ENCODE measurements at regions not wholly inside any gene's neighbourhood (a gene's known extent, or its start where the extent isn't known, plus 50 kb on each side); places are given as distances from the start of the nearest gene placed in this dataset.

DNA sequence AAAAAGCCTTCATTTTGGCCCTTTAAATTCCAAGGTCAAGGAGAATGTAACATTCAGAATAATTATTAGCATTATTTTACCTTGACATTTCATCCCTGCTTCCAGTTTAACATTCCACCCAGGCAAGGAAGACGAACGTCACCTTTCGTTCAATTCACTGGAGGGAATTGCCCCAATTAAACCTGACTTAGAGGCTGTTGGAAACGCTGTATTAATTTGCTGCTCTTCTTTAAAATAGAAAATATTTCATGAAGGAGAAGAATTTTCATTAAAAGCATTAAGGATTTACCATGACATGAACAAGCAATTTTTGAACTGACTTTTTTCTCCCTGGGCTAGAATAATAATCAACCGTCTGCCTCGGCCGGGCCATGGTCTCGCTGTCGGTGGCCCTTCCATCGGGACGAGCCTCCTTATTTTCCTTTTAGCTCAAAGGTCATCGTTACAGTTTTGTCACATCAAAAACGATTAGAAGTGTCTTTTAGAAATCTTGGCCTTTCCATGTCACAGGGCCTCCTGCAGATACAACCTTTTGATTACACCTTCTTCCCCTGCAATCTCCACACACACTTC lies 282.9 kb upstream of the SOX4 start:
- TF ChIP-seq, protein P1, sequence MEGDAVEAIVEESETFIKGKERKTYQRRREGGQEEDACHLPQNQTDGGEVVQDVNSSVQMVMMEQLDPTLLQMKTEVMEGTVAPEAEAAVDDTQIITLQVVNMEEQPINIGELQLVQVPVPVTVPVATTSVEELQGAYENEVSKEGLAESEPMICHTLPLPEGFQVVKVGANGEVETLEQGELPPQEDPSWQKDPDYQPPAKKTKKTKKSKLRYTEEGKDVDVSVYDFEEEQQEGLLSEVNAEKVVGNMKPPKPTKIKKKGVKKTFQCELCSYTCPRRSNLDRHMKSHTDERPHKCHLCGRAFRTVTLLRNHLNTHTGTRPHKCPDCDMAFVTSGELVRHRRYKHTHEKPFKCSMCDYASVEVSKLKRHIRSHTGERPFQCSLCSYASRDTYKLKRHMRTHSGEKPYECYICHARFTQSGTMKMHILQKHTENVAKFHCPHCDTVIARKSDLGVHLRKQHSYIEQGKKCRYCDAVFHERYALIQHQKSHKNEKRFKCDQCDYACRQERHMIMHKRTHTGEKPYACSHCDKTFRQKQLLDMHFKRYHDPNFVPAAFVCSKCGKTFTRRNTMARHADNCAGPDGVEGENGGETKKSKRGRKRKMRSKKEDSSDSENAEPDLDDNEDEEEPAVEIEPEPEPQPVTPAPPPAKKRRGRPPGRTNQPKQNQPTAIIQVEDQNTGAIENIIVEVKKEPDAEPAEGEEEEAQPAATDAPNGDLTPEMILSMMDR (IDR thresholded peaks at IDR 0.05; ENCODE audit: insufficient read depth, low read length), result no peak
- TF ChIP-seq GABPA (IDR thresholded peaks at IDR 0.05; ENCODE audit: low read depth), result no peak

Data from HL-60 (cell line).